GM19438 (cell line): ENCODE measurements at regions not wholly inside any gene's neighbourhood (a gene's known extent, or its start where the extent isn't known, plus 50 kb on each side); places are given as distances from the start of the nearest gene placed in this dataset.

Experiments used
- ATAC-seq: cut with Tn5 transposase; IDR thresholded peaks from one replicate; pipeline ENCODE4 v1.9.1; 2021; ENCODE audit warnings: low read depth; ENCODE audit not compliant: unreplicated experiment

GRCh38 chr10:62618576-62619412 is 185.7 kb upstream of the ADO start:
- no peak for ATAC-seq

GRCh38 chr10:62619413-62619738 is 185.1 kb upstream of the ADO start:
- no peak for ATAC-seq

GRCh38 chr10:62620491-62620890 is 184.0 kb upstream of the ADO start:
- ATAC-seq, result no peak

- no peak for ATAC-seq
These were observed 181.3 kb upstream of the ADO start for GRCh38 chr10:62623223-62623622.

GRCh38 chr10:62625484-62625883 is 179.0 kb upstream of the ADO start:
- no peak for ATAC-seq

GRCh38 chr10:62626079-62626478 is 178.4 kb upstream of the ADO start:
- ATAC-seq, result no peak

GRCh38 chr10:62626817-62627216 is 177.7 kb upstream of the ADO start:
- no peak for ATAC-seq

GRCh38 chr10:62627983-62628382 is 176.5 kb upstream of the ADO start:
- ATAC-seq, result no peak

GRCh38 chr10:62631241-62631640 is 173.3 kb upstream of the ADO start:
- ATAC-seq, result no peak

GRCh38 chr10:62632071-62632809 is 172.3 kb upstream of the ADO start:
- peak; percentile 67 for ATAC-seq

GRCh38 chr10:62633976-62634375 is 170.5 kb upstream of the ADO start:
- ATAC-seq, result no peak

- no peak for ATAC-seq
These were observed 169.9 kb upstream of the ADO start for GRCh38 chr10:62634576-62634975.

GRCh38 chr10:62635127-62635526 is 169.4 kb upstream of the ADO start:
- no peak for ATAC-seq

GRCh38 chr10:62636825-62637248 is 167.7 kb upstream of the ADO start:
- no peak for ATAC-seq

GRCh38 chr10:62637249-62638061 is 167.1 kb upstream of the ADO start:
- ATAC-seq, result peak; percentile 73

GRCh38 chr10:62638062-62638477 is 166.4 kb upstream of the ADO start:
- peak; percentile 51 for ATAC-seq

GRCh38 chr10:62639144-62639543 is 165.4 kb upstream of the ADO start:
- no peak for ATAC-seq

GRCh38 chr10:62640411-62640810 is 164.1 kb upstream of the ADO start:
- no peak for ATAC-seq

- no peak for ATAC-seq
These were observed 160.6 kb upstream of the ADO start for GRCh38 chr10:62643606-62644587.
